ENCODE measurements at regions not wholly inside any gene's neighbourhood (a gene's known extent, or its start where the extent isn't known, plus 50 kb on each side); places are given as distances from the start of the nearest gene placed in this dataset.

DNA sequence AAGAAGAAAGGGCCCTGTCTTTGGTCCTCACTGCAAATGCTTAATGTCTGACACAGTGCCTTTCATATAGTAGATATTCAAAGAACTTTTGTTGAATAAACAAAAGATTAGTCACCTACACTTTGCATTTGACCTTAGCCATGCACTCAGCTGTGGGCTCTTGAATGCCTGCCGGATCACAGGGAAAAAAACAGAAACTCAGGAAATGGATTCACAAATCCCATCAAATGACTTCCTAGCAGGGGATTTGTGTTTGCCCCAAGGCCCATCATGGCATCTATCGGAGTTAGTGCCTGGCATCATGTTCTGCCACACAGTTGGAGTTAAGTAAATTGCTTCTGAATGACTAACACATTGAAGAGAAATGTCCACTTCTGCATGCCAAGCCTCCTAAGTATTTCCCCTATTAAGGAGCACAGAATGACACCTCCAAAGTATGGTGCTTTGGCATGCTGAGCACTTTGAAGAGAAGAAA, 72.3 kb upstream of the DST start:
- no peak for DNase-seq (ENCODE audit: low read depth in 2 of 2)

DNA sequence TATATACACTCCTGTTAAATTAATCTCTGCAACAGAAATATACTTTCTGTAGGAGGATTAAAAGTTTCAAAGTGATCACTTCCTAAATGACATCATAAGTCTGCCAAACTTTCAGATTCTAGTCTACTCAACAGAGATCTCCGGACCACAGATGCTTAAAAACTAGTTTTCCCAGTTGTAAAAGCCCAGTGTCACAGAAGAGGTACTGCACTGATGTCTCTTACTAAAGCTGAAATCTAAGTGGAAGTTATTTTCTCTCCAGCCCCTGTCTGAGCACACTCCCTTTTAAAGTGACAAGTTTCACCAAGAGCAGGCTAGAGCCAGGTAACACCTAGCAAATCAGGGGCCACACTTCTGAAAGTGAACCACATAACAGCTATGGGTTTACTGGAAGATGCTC, 71.6 kb upstream of the DST start:
- DNase-seq (ENCODE audit: low read depth in 2 of 2), result no peak

DNA sequence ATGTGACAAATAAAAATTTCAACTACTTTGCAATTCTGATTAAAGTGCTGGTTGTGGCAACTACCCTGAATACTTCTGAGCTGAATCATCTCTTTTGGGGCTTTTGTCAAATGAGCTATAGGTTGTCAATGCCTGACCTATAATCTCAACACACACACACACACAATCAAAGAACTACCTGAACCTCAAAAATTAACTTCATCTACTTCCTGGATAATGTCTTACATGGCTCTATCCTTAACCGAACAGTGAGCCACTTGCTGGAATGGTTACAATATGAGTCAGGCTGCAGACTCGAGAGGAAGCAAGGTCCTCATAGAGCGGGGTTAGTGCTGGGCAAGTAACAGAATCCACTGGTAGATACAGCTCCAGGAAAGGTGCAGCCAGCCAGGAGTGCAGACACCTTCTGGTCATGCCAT, 70.6 kb upstream of the DST start:
- DNase-seq (ENCODE audit: low read depth in 2 of 2), result no peak

DNA sequence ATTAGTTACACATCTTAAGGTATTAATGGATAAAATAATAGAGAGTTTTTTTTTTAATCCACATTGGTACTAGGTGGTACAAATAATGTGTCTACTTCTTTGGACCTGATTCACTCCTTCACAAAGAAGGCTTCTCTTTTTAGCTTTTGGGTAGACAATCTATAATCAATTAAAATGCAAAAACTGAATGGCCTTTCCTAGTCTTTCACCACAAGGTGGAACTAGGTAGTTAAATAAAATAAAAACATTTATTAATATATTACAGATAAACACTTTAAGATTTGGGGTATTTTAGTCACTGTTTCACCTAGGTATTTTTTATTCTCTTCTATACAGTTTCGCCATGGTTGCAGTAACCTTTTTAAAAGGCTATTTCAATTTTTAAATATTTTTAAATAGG, 68.3 kb upstream of the DST start:
- no peak for DNase-seq (ENCODE audit: low read depth in 2 of 2)

DNA sequence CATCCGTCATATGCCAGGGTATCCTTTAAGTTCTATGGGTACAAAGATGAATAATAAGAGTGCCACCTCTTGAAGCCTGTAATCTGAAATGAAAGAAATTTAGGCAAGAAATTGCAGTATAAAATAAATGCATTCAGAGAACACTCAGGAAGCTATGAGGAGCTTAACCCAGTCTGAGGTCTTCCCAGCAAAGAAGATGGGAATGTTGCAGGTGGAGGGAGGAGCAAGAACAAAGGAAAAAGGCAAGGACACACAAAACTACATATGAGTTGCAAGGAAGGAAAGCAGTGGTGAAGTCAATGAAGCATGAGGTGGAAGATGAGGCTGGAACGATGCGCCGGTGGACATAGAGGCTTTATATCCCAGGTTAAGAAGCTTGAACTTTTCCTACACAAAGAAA, 67.0 kb upstream of the DST start:
- DNase-seq (ENCODE audit: low read depth in 2 of 2), result no peak

DNA sequence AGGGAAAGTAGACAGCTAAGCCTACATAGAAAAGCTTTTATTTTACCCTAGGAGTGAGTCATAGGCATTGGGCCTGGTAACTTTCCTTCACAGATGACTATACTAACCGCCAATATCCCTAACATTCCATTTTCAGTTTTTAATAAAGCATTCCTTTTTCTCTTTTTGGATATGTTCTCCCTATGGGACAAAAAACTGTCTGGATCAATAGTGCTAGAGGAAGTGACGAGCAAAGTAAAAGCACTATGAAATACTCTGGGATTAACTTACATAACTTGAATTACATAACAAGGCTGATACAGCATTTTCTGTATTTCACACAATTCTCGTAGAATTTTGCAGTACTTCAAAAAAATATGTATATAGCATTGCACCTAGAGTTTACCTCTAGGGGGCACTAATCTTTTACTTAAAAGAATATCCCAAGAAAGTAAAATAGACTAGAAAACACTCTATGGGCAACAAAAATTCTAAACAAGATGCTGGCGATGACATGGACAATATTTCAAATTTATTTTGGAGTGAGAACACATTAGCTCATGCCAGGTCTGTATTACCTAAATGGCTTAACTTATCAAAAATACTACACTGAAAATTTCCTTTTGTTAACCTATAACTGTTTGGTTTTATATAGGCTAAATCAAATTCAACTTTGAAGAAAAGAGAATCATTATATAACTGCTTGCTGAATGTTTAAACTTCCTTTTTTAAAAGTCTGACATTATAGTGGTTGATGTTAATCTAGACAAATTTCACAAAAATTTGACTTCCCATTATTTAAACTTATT, 66.3 kb upstream of the DST start:
- DNase-seq (ENCODE audit: low read depth in 2 of 2), result no peak

DNA sequence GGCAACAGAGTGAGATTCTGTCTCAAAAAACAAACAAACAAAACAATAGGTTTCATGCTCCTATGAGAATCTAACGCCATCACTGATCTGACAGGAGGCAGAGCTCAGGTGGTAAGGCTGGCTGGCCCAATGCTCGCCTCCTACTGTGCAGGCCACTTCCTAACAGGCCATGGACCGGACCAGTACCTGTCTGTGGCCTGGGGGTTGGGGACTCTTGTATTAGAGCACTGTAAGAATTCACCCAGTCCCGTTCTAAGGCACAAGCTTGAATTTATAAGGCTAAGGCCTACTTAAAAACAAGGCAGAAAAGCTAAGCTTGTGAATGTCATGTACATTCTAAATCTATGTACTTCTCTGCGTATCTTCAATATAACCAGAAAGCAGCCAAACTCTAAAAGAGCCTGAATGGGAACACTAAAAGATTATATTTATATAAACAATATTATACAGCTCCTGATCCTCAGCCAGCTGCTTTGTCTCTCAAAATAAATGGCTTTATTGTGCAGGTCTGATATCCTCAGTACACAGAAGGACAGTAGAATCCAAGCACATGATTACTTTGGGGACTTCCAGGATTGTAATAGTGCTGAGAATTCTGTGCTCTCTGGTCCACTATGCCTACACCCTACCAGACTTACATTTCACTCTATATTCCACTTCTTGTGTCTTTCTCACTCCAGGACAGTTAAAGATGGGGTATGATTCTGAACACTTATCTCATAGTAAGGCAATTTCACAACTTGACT, 64.5 kb upstream of the DST start:
- no peak for DNase-seq (ENCODE audit: low read depth in 2 of 2)

- DNase-seq (ENCODE audit: low read depth in 2 of 2), result no peak
Observed at GRCh38 chr6:56699066-56699654, 56.5 kb upstream of the DST start.

- no peak for DNase-seq (ENCODE audit: low read depth in 2 of 2)
Observed at GRCh38 chr6:56695702-56696101, 53.0 kb upstream of the DST start.

- no peak for DNase-seq (ENCODE audit: low read depth in 2 of 2)
Observed at GRCh38 chr6:56694002-56694401, 51.3 kb upstream of the DST start.

DNA sequence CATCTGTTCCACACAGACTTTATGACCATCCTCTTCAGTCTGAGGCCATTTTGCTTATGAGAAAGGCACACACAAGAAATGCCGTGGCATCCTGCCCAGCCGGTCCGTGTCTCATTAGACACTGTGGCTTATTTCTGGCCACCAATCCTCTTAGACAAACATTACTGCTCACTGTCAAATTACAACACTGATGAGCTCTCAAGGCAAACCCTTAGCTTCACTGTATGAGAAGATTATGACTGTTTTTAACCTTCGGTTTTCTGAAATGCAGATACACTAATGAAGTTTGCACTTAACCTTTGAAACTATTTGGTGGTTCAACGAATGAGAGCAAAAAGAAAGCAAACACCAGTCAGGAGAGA, 50.5 kb upstream of the DST start:
- no peak for DNase-seq (ENCODE audit: low read depth in 2 of 2)

DNA sequence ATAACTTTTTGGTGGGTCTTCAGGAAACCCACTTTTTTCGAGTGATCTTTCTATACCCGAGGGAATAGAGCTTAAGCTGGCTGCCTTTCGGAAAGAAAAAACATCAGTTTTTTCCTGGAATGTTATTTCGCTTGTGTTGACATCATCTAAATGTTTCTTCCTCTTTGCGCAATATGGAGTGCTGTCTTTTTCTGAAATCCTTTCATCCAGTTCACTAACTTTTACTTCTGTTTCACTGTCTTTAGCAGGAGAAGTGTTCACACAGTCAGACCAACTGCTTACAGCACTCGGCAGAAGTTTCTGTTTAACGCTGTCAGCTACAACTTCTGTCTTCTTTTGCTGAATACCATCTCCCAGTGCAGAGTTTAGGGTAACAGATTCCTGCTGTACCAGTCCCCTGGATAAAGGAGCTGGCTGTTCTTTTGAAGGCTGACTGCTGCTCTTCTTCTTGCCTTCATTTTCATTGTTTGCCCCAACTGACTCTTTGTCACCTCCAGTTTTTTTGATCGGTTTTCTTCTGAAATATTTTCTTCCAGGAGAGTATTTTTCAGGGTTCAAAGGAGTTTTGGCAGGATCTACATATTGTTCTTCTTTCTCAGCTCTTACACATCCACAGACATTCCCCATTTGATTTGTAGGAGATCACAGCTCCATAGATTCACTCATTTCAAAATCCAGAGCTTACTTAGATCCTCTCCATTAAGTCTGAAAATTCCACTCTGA, 50.0 kb upstream of the DST start:
- DNase-seq (ENCODE audit: low read depth in 2 of 2), result no peak

Data from stimulated activated CD8-positive, alpha-beta memory T cell treated with anti-CD3 and anti-CD28 coated beads, Interleukin-15, amount 100 ng/mL, for 4 hours (primary cell).